Fibroblast of villous mesenchyme (primary cell): ENCODE measurements at regions not wholly inside any gene's neighbourhood (a gene's known extent, or its start where the extent isn't known, plus 50 kb on each side); places are given as distances from the start of the nearest gene placed in this dataset. TPM values are rescaled to one million over a fixed set of nuclear protein-coding genes. Genes with fewer than 3 reads are reported as not detected.

ENCODE experiments used
- DNase-seq: peaks from one replicate; pipeline ENCODE4 v3.0.0-alpha.2; 2010; ENCODE audit warnings: low read depth
- H3K4me3 ChIP-seq: 2 replicates; pipeline ENCODE4 v1.5.1; 2011; ENCODE audit warnings: low read depth, mild to moderate bottlenecking, low read length
- small RNA-seq: library from RNA; depleted of rRNA; stranded (forward); fragments of <200 nt; gene quantifications from one replicate; pipeline ENCODE3, GENCODE V24; 2012
- TF ChIP-seq, protein P1 (sequence below): IDR thresholded peaks from 2 replicates; pipeline ENCODE4 v1.5.1; 2012; ENCODE audit warnings: low read depth, mild to moderate bottlenecking, low read length; ENCODE audit not compliant: insufficient read depth

DNA sequence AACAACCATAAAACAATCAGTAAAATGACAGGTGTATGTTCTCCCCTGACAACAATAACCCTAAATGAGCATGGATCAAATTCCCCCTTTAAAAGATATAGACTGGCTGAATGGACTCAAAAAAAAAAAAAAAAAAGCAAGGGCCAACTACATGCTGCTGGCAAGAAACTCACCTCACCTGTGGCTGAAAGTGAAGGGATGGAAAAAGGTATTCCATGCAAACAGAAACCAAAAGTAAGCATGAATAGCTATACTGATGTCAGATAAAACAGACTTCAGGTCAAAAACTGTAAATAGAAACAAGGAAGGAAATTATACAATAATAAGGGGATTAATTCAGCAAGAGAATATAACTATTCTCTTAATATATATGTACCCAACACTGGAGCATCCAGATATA, 54.2 kb upstream of the SSBP2 start:
- no peak overlapping the region for H3K4me3 ChIP-seq
- no peak for DNase-seq
- TF ChIP-seq, protein P1, sequence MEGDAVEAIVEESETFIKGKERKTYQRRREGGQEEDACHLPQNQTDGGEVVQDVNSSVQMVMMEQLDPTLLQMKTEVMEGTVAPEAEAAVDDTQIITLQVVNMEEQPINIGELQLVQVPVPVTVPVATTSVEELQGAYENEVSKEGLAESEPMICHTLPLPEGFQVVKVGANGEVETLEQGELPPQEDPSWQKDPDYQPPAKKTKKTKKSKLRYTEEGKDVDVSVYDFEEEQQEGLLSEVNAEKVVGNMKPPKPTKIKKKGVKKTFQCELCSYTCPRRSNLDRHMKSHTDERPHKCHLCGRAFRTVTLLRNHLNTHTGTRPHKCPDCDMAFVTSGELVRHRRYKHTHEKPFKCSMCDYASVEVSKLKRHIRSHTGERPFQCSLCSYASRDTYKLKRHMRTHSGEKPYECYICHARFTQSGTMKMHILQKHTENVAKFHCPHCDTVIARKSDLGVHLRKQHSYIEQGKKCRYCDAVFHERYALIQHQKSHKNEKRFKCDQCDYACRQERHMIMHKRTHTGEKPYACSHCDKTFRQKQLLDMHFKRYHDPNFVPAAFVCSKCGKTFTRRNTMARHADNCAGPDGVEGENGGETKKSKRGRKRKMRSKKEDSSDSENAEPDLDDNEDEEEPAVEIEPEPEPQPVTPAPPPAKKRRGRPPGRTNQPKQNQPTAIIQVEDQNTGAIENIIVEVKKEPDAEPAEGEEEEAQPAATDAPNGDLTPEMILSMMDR, result no peak

DNA sequence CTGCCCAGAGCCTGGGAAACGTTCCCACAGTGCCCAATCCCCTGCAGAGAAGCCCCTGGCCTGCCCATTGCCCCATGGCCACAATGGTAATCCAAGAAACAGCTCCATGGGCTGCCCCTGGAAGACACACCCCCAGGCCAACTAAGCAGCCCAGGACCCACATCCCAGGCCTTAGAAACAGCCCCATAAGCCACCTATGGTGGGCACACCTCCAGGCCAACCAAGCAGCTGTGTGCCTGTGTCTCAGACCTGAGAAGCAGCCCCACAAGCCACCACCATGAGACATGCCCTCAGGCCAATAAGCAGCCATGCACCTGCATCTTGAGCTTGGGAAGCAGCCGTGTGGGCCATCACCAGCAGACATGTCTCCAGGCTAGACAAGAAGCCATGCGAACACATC, 52.9 kb upstream of the SSBP2 start:
- TF ChIP-seq, protein P1, result no peak
- DNase-seq, result no peak
- H3K4me3 ChIP-seq, result no peak overlapping the region

DNA sequence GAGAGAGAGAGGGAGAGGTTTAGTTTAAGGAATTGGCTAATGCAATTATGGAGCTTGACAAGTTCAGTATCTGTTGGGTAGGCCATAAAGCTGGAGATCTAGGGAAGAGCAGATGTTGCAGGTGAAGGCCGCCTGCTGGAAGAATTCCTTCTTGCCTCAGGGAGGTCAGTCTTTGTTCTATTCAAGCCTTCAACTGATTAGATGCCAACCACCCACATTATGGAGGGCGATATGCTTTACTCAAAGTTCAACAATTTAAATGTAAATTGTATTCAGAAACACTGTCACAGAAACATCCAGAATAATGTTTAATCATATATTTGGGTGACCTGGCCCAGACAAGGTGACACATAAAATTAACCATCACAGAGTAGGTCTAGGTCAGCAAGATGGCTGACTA, 51.7 kb upstream of the SSBP2 start:
- no peak overlapping the region for H3K4me3 ChIP-seq
- TF ChIP-seq, protein P1, result no peak
- DNase-seq, result no peak

DNA sequence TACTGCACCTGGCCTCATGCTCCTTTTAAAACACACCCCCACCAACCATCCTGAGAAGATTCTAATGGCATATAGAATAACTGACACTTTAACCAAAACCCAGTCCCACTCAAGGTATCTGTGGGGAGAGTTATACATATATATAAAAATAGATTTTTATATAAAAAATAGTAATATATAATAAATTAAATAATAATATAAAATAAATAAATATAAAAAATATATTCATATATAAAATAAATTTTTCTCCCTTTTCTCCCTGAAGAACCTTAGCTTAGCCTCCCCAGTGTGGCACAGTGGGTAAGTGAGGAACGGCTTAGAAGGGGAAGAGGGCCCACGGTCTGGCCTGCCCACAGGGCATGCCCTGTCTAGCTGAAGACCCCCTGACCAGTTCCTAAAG, 51.1 kb upstream of the SSBP2 start:
- no peak for DNase-seq
- TF ChIP-seq, protein P1, result no peak
- no peak overlapping the region for H3K4me3 ChIP-seq

DNA sequence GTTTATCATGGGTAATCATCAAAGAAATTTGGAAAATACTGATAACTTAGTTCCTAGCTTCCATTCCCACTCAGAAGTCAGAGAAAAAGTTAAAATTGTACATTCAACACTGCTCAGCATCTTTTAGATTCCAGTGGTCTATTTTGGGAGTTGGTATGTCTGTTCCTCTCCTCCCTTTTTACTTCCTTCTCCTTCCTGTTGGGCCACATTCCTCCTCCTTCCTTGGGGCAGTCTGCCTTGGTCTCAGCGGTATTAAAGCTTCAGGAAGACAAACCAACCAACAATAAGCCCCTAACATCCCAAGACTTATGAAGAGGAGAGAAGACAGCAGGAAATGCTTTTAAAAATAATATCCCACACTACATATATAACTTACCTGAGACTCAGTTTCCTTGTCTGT, 49.9 kb upstream of the SSBP2 start:
- DNase-seq, result no peak
- TF ChIP-seq, protein P1, result no peak
- no peak overlapping the region for H3K4me3 ChIP-seq

Small RNA genes in the stretch of these regions (small RNA-seq; reads per million reads assigned to genes)
- not detected for gene SEM1P1
